ENCODE measurements at regions not wholly inside any gene's neighbourhood (a gene's known extent, or its start where the extent isn't known, plus 50 kb on each side); places are given as distances from the start of the nearest gene placed in this dataset.

- no peaks in the 10 kb centered on the region for H3K4me1 ChIP-seq (ENCODE audit: insufficient read depth, low read length)
- no peak overlapping the region for H2AFZ ChIP-seq (ENCODE audit: low read length)
Observed at GRCh38 chr15:49748791-49749190, 127.9 kb downstream of the DTWD1 start.

DNA sequence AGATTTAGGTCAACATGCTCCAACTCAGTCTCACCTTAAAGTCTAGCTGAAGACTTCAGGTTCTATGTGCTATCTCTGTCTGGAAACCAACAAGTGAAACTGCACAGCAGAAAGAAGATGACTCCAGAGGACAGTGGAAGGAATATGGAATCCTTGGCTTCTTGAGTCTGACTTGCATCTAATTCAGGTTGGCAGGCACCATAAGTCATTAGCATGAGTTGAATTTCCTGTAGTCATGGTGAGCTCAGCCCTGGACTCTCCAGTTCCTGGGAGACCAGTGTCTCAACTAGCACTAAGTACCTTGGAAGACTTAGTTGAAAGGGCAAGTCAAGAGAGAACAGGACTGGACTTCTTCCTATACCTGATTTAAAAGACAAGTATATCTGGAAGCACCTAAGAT is 129.7 kb downstream of the DTWD1 start:
- Histone ChIP-seq H3K36me3 (ENCODE audit: insufficient read depth, low read length) (no peaks in the 10 kb centered on the region), H3K4me1 (ENCODE audit: insufficient read depth, low read length) (no peaks in the 10 kb centered on the region), H4K20me1 (ENCODE audit: insufficient read depth, low read length) (no peaks in the 10 kb centered on the region), H3K9me3 (ENCODE audit: low read depth, low read length) (no peaks in the 10 kb centered on the region), H3K4me2 (ENCODE audit: insufficient read depth, low read length) (no peak overlapping the region), H3K4me3 (ENCODE audit: insufficient read depth, low read length) (no peak overlapping the region), H3K27ac (ENCODE audit: low read depth, low read length) (no peak overlapping the region), H3K79me2 (ENCODE audit: insufficient read depth, low read length) (no peaks in the 10 kb centered on the region), H2AFZ (ENCODE audit: low read length) (no peak overlapping the region), H3K27me3 (ENCODE audit: insufficient read depth, low read length) (no peaks in the 10 kb centered on the region)
- no peak for DNase-seq (ENCODE audit: insufficient read length, low spot score, missing footprints)
- TF ChIP-seq, protein P1, sequence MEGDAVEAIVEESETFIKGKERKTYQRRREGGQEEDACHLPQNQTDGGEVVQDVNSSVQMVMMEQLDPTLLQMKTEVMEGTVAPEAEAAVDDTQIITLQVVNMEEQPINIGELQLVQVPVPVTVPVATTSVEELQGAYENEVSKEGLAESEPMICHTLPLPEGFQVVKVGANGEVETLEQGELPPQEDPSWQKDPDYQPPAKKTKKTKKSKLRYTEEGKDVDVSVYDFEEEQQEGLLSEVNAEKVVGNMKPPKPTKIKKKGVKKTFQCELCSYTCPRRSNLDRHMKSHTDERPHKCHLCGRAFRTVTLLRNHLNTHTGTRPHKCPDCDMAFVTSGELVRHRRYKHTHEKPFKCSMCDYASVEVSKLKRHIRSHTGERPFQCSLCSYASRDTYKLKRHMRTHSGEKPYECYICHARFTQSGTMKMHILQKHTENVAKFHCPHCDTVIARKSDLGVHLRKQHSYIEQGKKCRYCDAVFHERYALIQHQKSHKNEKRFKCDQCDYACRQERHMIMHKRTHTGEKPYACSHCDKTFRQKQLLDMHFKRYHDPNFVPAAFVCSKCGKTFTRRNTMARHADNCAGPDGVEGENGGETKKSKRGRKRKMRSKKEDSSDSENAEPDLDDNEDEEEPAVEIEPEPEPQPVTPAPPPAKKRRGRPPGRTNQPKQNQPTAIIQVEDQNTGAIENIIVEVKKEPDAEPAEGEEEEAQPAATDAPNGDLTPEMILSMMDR (IDR thresholded peaks at IDR 0.05; ENCODE audit: extremely low read depth, low read depth, low read length), result no peak

More at GRCh38 chr15:49748791-49749190, 127.9 kb downstream of the DTWD1 start:
- Histone ChIP-seq H3K4me3 (ENCODE audit: insufficient read depth, low read length) (no peak overlapping the region), H3K79me2 (ENCODE audit: insufficient read depth, low read length) (no peaks in the 10 kb centered on the region), H4K20me1 (ENCODE audit: insufficient read depth, low read length) (no peaks in the 10 kb centered on the region), H3K27me3 (ENCODE audit: insufficient read depth, low read length) (no peaks in the 10 kb centered on the region), H3K4me2 (ENCODE audit: insufficient read depth, low read length) (no peak overlapping the region), H3K27ac (ENCODE audit: low read depth, low read length) (no peak overlapping the region), H3K9me3 (ENCODE audit: low read depth, low read length) (no peaks in the 10 kb centered on the region), H3K36me3 (ENCODE audit: insufficient read depth, low read length) (no peaks in the 10 kb centered on the region)
- no peak for DNase-seq (ENCODE audit: insufficient read length, low spot score, missing footprints)
- TF ChIP-seq, protein P1 (IDR thresholded peaks at IDR 0.05; ENCODE audit: extremely low read depth, low read depth, low read length), result no peak

- no peaks in the 10 kb centered on the region for H3K79me2 ChIP-seq (ENCODE audit: insufficient read depth, low read length)
- H2AFZ ChIP-seq (ENCODE audit: low read length), result peak overlapping the region; percentile 28
- no peaks in the 10 kb centered on the region for H3K27me3 ChIP-seq (ENCODE audit: insufficient read depth, low read length)
- no peak overlapping the region for H3K4me3 ChIP-seq (ENCODE audit: insufficient read depth, low read length)
- DNase-seq (ENCODE audit: insufficient read length, low spot score, missing footprints), result no peak
- no peaks in the 10 kb centered on the region for H3K4me1 ChIP-seq (ENCODE audit: insufficient read depth, low read length)
- H3K9me3 ChIP-seq (ENCODE audit: low read depth, low read length), result no peaks in the 10 kb centered on the region
- H3K36me3 ChIP-seq (ENCODE audit: insufficient read depth, low read length), result no peaks in the 10 kb centered on the region
- no peak overlapping the region for H3K27ac ChIP-seq (ENCODE audit: low read depth, low read length)
- no peak overlapping the region for H3K4me2 ChIP-seq (ENCODE audit: insufficient read depth, low read length)
- TF ChIP-seq, protein P1 (IDR thresholded peaks at IDR 0.05; ENCODE audit: extremely low read depth, low read depth, low read length), result no peak
- H4K20me1 ChIP-seq (ENCODE audit: insufficient read depth, low read length), result no peaks in the 10 kb centered on the region
Observed at GRCh38 chr15:49751191-49751590, 130.3 kb downstream of the DTWD1 start.

DNA sequence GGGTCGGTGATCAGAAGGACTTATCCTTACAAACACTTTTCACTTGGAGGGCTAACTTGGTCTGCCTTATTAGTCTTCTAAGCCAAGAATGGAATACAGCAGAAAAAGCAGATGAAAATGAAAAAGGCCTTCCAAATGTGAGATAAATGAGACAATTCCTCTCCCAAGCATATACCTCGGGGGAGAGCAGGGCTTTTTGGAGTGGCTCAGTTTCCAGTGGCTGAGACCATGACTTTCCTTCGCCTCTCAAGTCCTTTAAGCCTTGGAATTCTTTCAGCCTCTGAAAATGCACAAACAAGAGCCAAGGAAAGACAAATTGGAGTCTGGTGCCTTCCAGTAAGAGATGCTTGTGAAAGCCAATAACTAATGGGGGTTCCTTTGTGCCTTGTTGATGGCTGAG is 130.9 kb downstream of the DTWD1 start:
- Histone ChIP-seq H3K79me2 (ENCODE audit: insufficient read depth, low read length) (no peaks in the 10 kb centered on the region), H4K20me1 (ENCODE audit: insufficient read depth, low read length) (no peaks in the 10 kb centered on the region), H3K4me3 (ENCODE audit: insufficient read depth, low read length) (no peak overlapping the region), H3K9me3 (ENCODE audit: low read depth, low read length) (no peaks in the 10 kb centered on the region), H3K27ac (ENCODE audit: low read depth, low read length) (no peak overlapping the region), H3K4me1 (ENCODE audit: insufficient read depth, low read length) (no peaks in the 10 kb centered on the region), H3K27me3 (ENCODE audit: insufficient read depth, low read length) (no peaks in the 10 kb centered on the region), H2AFZ (ENCODE audit: low read length) (no peak overlapping the region), H3K4me2 (ENCODE audit: insufficient read depth, low read length) (no peak overlapping the region), H3K36me3 (ENCODE audit: insufficient read depth, low read length) (no peaks in the 10 kb centered on the region)
- TF ChIP-seq, protein P1 (IDR thresholded peaks at IDR 0.05; ENCODE audit: extremely low read depth, low read depth, low read length), result no peak
- DNase-seq (ENCODE audit: insufficient read length, low spot score, missing footprints), result no peak
